Bronchial epithelial cell (primary cell): ENCODE measurements at regions not wholly inside any gene's neighbourhood (a gene's known extent, or its start where the extent isn't known, plus 50 kb on each side); places are given as distances from the start of the nearest gene placed in this dataset.

Experiments used
- DNase-seq: peaks from one replicate; pipeline ENCODE4 v3.0.0-alpha.2; 2010; ENCODE audit warnings: low read depth
- FAIRE-seq: peaks from 2 replicates; lab custom pipeline; 2011; peaks lifted over from hg19 to GRCh38; lab: Jason Lieb, UNC
- H3K27me3 ChIP-seq: 2 replicates; pipeline ENCODE4 v1.5.1; 2011; ENCODE audit warnings: low read length; ENCODE audit not compliant: control insufficient read depth, insufficient read depth
- H3K36me3 ChIP-seq: 2 replicates; pipeline ENCODE4 v1.5.1; 2011; ENCODE audit warnings: low read length; ENCODE audit not compliant: control insufficient read depth, insufficient read depth
- H3K4me3 ChIP-seq: 2 replicates; pipeline ENCODE4 v1.5.1; 2011; ENCODE audit warnings: mild to moderate bottlenecking, low read depth, low read length, control low read depth
- CTCF ChIP-seq: IDR thresholded peaks from 2 replicates; pipeline ENCODE4 v1.5.1; 2011; ENCODE audit warnings: mild to moderate bottlenecking, moderate library complexity, low read length, control low read depth, inconsistent platforms; ENCODE audit not compliant: insufficient read depth, severe bottlenecking

- Histone ChIP-seq H3K27me3 (no peaks in the 10 kb centered on the region), H3K36me3 (no peaks in the 10 kb centered on the region), H3K4me3 (no peak overlapping the region)
- FAIRE-seq: no peak
- no peak for TF ChIP-seq CTCF
- no peak for DNase-seq
Observed at GRCh38 chr2:104766683-104767082, 87.2 kb upstream of the POU3F3 start.

GRCh38 chr2:104768694-104769093, 85.2 kb upstream of the POU3F3 start:
- no peak for DNase-seq

GRCh38 chr2:104769096-104769495, 84.8 kb upstream of the POU3F3 start:
- no peak overlapping the region for H3K4me3 ChIP-seq

More at GRCh38 chr2:104768694-104769093, 85.2 kb upstream of the POU3F3 start:
- H3K4me3 ChIP-seq: no peak overlapping the region
- H3K36me3 ChIP-seq: no peaks in the 10 kb centered on the region
- H3K27me3 ChIP-seq: no peaks in the 10 kb centered on the region
- FAIRE-seq: no peak
- no peak for TF ChIP-seq CTCF

GRCh38 chr2:104772996-104773395, 80.9 kb upstream of the POU3F3 start:
- H3K36me3 ChIP-seq: no peaks in the 10 kb centered on the region
- DNase-seq: no peak
- FAIRE-seq: no peak
- no peaks in the 10 kb centered on the region for H3K27me3 ChIP-seq
- no peak for TF ChIP-seq CTCF
- H3K4me3 ChIP-seq: no peak overlapping the region

More at GRCh38 chr2:104769096-104769495, 84.8 kb upstream of the POU3F3 start:
- DNase-seq (peak; percentile 49), FAIRE-seq (no peak)
- Histone ChIP-seq H3K36me3 (no peaks in the 10 kb centered on the region), H3K27me3 (no peaks in the 10 kb centered on the region)
- no peak for TF ChIP-seq CTCF

- Histone ChIP-seq H3K27me3 (no peaks in the 10 kb centered on the region), H3K4me3 (no peak overlapping the region), H3K36me3 (no peaks in the 10 kb centered on the region)
- FAIRE-seq (no peak), DNase-seq (no peak)
- no peak for TF ChIP-seq CTCF
Observed at GRCh38 chr2:104774631-104775030, 79.3 kb upstream of the POU3F3 start.

GRCh38 chr2:104777721-104778120, 76.2 kb upstream of the POU3F3 start:
- Histone ChIP-seq H3K4me3 (no peak overlapping the region), H3K27me3 (no peaks in the 10 kb centered on the region), H3K36me3 (no peaks in the 10 kb centered on the region)
- DNase-seq: no peak
- TF ChIP-seq CTCF: no peak
- no peak for FAIRE-seq
